Peyer's patch (tissue), 4 donors: ENCODE measurements at regions not wholly inside any gene's neighbourhood (a gene's known extent, or its start where the extent isn't known, plus 50 kb on each side); places are given as distances from the start of the nearest gene placed in this dataset.

Experiments used
- DNase-seq, 3 donors: peaks; one replicate each; pipeline ENCODE4 v3.0.0-alpha.2; 2017 to 2019
- H3K27ac ChIP-seq, 4 donors: fragments of 200-600 bp; sonication (generic); one replicate each; pipeline ENCODE4 v1.5.1; 2016 to 2019
- H3K27me3 ChIP-seq, 2 donors: fragments of 200-600 bp; sonication (generic); one replicate each; pipeline ENCODE4 v1.5.1; 2019
- H3K36me3 ChIP-seq, 3 donors: fragments of 200-600 bp; sonication (generic); one replicate each; pipeline ENCODE4 v1.5.1; 2016 to 2019
- H3K4me1 ChIP-seq, 4 donors: fragments of 200-600 bp; sonication (generic); one replicate each; pipeline ENCODE4 v1.5.1; 2016 to 2019
- H3K4me3 ChIP-seq, 4 donors: fragments of 200-600 bp; sonication (generic); 1 replicate in 3 of 4; 2 replicates in 1 of 4; pipeline ENCODE4 v1.5.1; 2016 to 2019; ENCODE audit warnings: mild to moderate bottlenecking in 1 of 4
- H3K9me3 ChIP-seq, 4 donors: fragments of 200-600 bp; sonication (generic); one replicate each; pipeline ENCODE4 v1.5.1; 2016 to 2019; ENCODE audit warnings: mild to moderate bottlenecking in 1 of 4
- POLR2A ChIP-seq, 2 donors: fragments of 450-650 bp; IDR thresholded peaks; one replicate each; pipeline ENCODE4 v1.5.1; 2017; ENCODE audit warnings: antibody characterized with exemption in 2 of 2, mild to moderate bottlenecking in 2 of 2, moderate library complexity in 2 of 2
- TF ChIP-seq, protein P1 (sequence below), 6 experiments: fragments of 450-650 bp in 4 of 6; fragments of 200-600 bp in 2 of 6; sonication (generic) in 1 of 6; IDR thresholded peaks; one replicate each; pipeline ENCODE4 v1.5.1; 2017 to 2019; ENCODE audit warnings: antibody characterized with exemption in 6 of 6, mild to moderate bottlenecking in 3 of 6, moderate library complexity in 1 of 6

- no peaks in the 10 kb centered on the region for H3K4me1 ChIP-seq
- no peaks in the 10 kb centered on the region for H3K27me3 ChIP-seq
- H3K4me3 ChIP-seq: no peak overlapping the region
- no peak overlapping the region for H3K27ac ChIP-seq
- no peak for TF ChIP-seq POLR2A (IDR thresholded peaks at IDR 0.05)
- TF ChIP-seq, protein P1, sequence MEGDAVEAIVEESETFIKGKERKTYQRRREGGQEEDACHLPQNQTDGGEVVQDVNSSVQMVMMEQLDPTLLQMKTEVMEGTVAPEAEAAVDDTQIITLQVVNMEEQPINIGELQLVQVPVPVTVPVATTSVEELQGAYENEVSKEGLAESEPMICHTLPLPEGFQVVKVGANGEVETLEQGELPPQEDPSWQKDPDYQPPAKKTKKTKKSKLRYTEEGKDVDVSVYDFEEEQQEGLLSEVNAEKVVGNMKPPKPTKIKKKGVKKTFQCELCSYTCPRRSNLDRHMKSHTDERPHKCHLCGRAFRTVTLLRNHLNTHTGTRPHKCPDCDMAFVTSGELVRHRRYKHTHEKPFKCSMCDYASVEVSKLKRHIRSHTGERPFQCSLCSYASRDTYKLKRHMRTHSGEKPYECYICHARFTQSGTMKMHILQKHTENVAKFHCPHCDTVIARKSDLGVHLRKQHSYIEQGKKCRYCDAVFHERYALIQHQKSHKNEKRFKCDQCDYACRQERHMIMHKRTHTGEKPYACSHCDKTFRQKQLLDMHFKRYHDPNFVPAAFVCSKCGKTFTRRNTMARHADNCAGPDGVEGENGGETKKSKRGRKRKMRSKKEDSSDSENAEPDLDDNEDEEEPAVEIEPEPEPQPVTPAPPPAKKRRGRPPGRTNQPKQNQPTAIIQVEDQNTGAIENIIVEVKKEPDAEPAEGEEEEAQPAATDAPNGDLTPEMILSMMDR (IDR thresholded peaks at IDR 0.05): no peak
- no peak for DNase-seq
- no peaks in the 10 kb centered on the region for H3K9me3 ChIP-seq
- H3K36me3 ChIP-seq: no peaks in the 10 kb centered on the region
Observed at GRCh38 chr1:17948594-17948993, 159.0 kb upstream of the IGSF21 start.

- Histone ChIP-seq H3K27me3 (no peaks in the 10 kb centered on the region), H3K36me3 (no peaks in the 10 kb centered on the region), H3K27ac (no peak overlapping the region), H3K4me1 (no peaks in the 10 kb centered on the region), H3K4me3 (no peak overlapping the region), H3K9me3 (no peaks in the 10 kb centered on the region)
- TF ChIP-seq, protein P1 (IDR thresholded peaks at IDR 0.05): no peak
- no peak for TF ChIP-seq POLR2A (IDR thresholded peaks at IDR 0.05)
- no peak for DNase-seq
Observed at GRCh38 chr1:17949511-17949910, 158.1 kb upstream of the IGSF21 start.

- no peak overlapping the region for H3K4me3 ChIP-seq
- no peaks in the 10 kb centered on the region for H3K9me3 ChIP-seq
- H3K27me3 ChIP-seq: no peaks in the 10 kb centered on the region
- no peaks in the 10 kb centered on the region for H3K4me1 ChIP-seq
- no peak for DNase-seq
- H3K27ac ChIP-seq: no peak overlapping the region
- H3K36me3 ChIP-seq: no peaks in the 10 kb centered on the region
- TF ChIP-seq, protein P1 (IDR thresholded peaks at IDR 0.05): no peak
Observed at GRCh38 chr1:17950728-17951127, 156.9 kb upstream of the IGSF21 start.

DNA sequence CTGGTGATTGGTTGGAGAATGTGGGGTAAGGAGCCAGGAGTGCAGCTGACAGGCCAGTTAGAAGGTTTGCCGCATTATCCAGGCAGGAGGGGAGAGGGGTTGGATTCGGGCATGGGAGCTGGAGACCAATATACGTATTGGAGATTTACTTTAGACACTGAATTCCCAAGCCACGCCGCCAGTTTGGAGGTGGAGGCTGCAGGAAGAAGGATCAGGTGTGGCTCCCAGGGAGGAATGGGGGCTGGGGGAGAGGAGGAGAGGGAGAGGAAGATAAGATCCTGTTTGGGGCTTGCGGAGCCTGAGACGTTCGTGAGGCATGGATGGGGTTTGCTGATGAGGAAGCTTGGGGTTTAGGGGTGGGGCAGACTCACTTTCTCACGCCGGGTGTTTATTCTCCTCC lies 155.1 kb upstream of the IGSF21 start:
- Histone ChIP-seq H3K27ac (no peak overlapping the region), H3K9me3 (no peaks in the 10 kb centered on the region), H3K36me3 (no peaks in the 10 kb centered on the region), H3K4me1 (no peaks in the 10 kb centered on the region), H3K4me3 (no peak overlapping the region), H3K27me3 (no peaks in the 10 kb centered on the region)
- TF ChIP-seq, protein P1 (IDR thresholded peaks at IDR 0.05): no peak
- no peak for TF ChIP-seq POLR2A (IDR thresholded peaks at IDR 0.05)
- DNase-seq: no peak

DNA sequence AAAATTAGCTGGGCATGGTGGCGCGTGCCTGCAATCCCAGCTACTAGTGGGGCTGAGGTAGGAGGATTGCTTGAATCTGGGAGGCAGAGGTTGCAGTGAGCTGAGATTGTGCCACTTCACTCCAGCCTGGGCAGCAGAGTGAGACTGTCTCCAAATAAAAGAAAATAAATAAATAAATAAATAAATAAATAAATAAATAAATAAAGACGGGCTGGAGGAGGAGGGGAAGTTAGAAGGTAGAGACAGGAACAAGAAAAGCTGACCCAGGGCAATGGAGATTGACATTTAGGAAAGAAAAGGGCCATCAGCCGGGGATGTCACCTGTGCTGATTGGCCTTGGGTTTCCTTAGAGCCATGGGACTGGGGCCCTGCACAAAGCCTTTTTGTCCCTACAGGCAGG lies 153.7 kb upstream of the IGSF21 start:
- Histone ChIP-seq H3K27me3 (no peaks in the 10 kb centered on the region), H3K36me3 (no peaks in the 10 kb centered on the region), H3K27ac (no peak overlapping the region), H3K4me1 (no peaks in the 10 kb centered on the region), H3K4me3 (no peak overlapping the region), H3K9me3 (no peaks in the 10 kb centered on the region)
- no peak for TF ChIP-seq POLR2A (IDR thresholded peaks at IDR 0.05)
- TF ChIP-seq, protein P1 (IDR thresholded peaks at IDR 0.05): no peak
- no peak for DNase-seq
